A549 (cell line): ENCODE measurements at regions not wholly inside any gene's neighbourhood (a gene's known extent, or its start where the extent isn't known, plus 50 kb on each side); places are given as distances from the start of the nearest gene placed in this dataset.

Experiments
- ATAC-seq, 2 experiments: fragments of 200-7000 bp in 1 of 2; fragments of >200 bp in 1 of 2; cut with Nextera tagmentation in 1 of 2; cut with Tn5 transposase in 1 of 2; 3 replicates each; pipeline versions ENCODE4 v1.8.0 to v1.9.1; 2018 to 2020; ENCODE audit warnings: mild to moderate bottlenecking in 1 of 2, moderate library complexity in 1 of 2
- CTCF ChIA-PET: fragments of 300-600 bp; sonication (Branson Sonifier 250); formaldehyde crosslinking; extraction: SDS; loops from one replicate; lab custom pipeline; 2021; ENCODE audit warnings: antibody characterized with exemption, inconsistent platforms; lab: Yijun Ruan, JAX
- POLR2A ChIA-PET: fragments of 350-600 bp; formaldehyde crosslinking; extraction: SDS; loops from one replicate; lab custom pipeline; 2021; ENCODE audit warnings: antibody characterized with exemption, inconsistent platforms; lab: Yijun Ruan, JAX
- DNase-seq, 2 experiments: peaks; one replicate each; pipeline versions ENCODE4 v3.0.0 to v3.0.0-alpha.2; 2011 to 2016; ENCODE audit warnings: low read depth in 1 of 2, low spot score in 1 of 2
- FAIRE-seq: peaks from 2 replicates; lab custom pipeline; 2011; peaks lifted over from hg19 to GRCh38; lab: Jason Lieb, UNC
- H3K27ac ChIP-seq, 2 experiments: fragments of >200 bp; sonication (Bioruptor Twin); formaldehyde crosslinking; 3 replicates each; pipeline ENCODE4 v1.5.1; 2016 to 2017
- H3K4me1 ChIP-seq: fragments of >200 bp; sonication (Bioruptor Twin); formaldehyde crosslinking; 3 replicates; pipeline ENCODE4 v1.6.1; 2016
- H3K4me2 ChIP-seq: fragments of >200 bp; sonication (Bioruptor Twin); formaldehyde crosslinking; 3 replicates; pipeline ENCODE4 v1.6.1; 2016
- H3K4me3 ChIP-seq: fragments of >200 bp; sonication (Bioruptor Twin); formaldehyde crosslinking; 3 replicates; pipeline ENCODE4 v1.5.1; 2016
- H3K9me3 ChIP-seq: fragments of >200 bp; sonication (Bioruptor Twin); formaldehyde crosslinking; 3 replicates; pipeline ENCODE4 v1.6.1; 2016
- BCL3 ChIP-seq: fragments of >200 bp; sonication (Bioruptor Twin); formaldehyde crosslinking; IDR thresholded peaks from 3 replicates; pipeline ENCODE4 v1.6.1; 2016
- BHLHE40 ChIP-seq: IDR thresholded peaks from 2 replicates; pipeline ENCODE4 v1.6.1; 2012; ENCODE audit warnings: low read depth, low read length, inconsistent platforms
- CBX2 ChIP-seq: fragments of 200-600 bp; sonication (generic); IDR thresholded peaks from 2 replicates; pipeline ENCODE4 v1.6.1; 2016; ENCODE audit warnings: low read depth, mild to moderate bottlenecking, borderline replicate concordance
- CBX8 ChIP-seq: fragments of 200-600 bp; sonication (generic); IDR thresholded peaks from 2 replicates; pipeline ENCODE4 v1.6.1; 2016
- CHD2 ChIP-seq: fragments of 150-350 bp; IDR thresholded peaks from 2 replicates; pipeline ENCODE4 v1.6.1; 2014; ENCODE audit warnings: low read length; ENCODE audit not compliant: partially characterized antibody
- CHD4 ChIP-seq: fragments of 200-600 bp; sonication (generic); IDR thresholded peaks from 2 replicates; pipeline ENCODE4 v1.6.1; 2016; ENCODE audit warnings: antibody characterized with exemption, mild to moderate bottlenecking, borderline replicate concordance
- EHMT2 ChIP-seq: fragments of 200-600 bp; sonication (generic); IDR thresholded peaks from 2 replicates; pipeline ENCODE4 v1.6.1; 2016; ENCODE audit warnings: antibody characterized with exemption, low read depth, mild to moderate bottlenecking, moderate library complexity
- ELK1 ChIP-seq: fragments of 150-350 bp; IDR thresholded peaks from 2 replicates; pipeline ENCODE4 v1.6.1; 2014; ENCODE audit warnings: low read depth, mild to moderate bottlenecking, low read length
- EP300 ChIP-seq, 2 experiments: fragments of >200 bp; sonication (Bioruptor Twin); formaldehyde crosslinking; IDR thresholded peaks; 2 replicates in 1 of 2; 3 replicates in 1 of 2; pipeline ENCODE4 v1.6.1; 2016 to 2017
- FOSB ChIP-seq: fragments of 250-450 bp; sonication (Bioruptor Pico); IDR thresholded peaks from 2 replicates; pipeline ENCODE4 v1.5.0; 2020; ENCODE audit warnings: mild to moderate bottlenecking, moderate library complexity
- GATA3 ChIP-seq: IDR thresholded peaks from 2 replicates; pipeline ENCODE4 v1.6.1; 2012; ENCODE audit warnings: borderline replicate concordance
- HDAC2 ChIP-seq: fragments of 200-600 bp; sonication (generic); IDR thresholded peaks from 2 replicates; pipeline ENCODE4 v1.6.1; 2016
- HES2 ChIP-seq: fragments of >200 bp; sonication (Bioruptor Twin); formaldehyde crosslinking; IDR thresholded peaks from 2 replicates; pipeline ENCODE4 v1.6.1; 2016
- HOXB5 ChIP-seq: fragments of 250-450 bp; sonication (Bioruptor Pico); IDR thresholded peaks from 2 replicates; pipeline ENCODE4 v1.5.0; 2020; ENCODE audit warnings: mild to moderate bottlenecking, moderate library complexity
- MAX ChIP-seq: IDR thresholded peaks from 2 replicates; pipeline ENCODE4 v1.6.1; 2012
- PHF8 ChIP-seq: fragments of 200-600 bp; sonication (generic); IDR thresholded peaks from 2 replicates; pipeline ENCODE4 v1.6.1; 2016; ENCODE audit warnings: low read depth, mild to moderate bottlenecking, antibody characterized with exemption, moderate library complexity, borderline replicate concordance
- POLR2AphosphoS2 ChIP-seq: conservative IDR thresholded peaks from 2 replicates; pipeline ENCODE4 v1.6.1; 2012; ENCODE audit warnings: low read length, improper control_type of control experiment, inconsistent platforms
- RARB ChIP-seq: fragments of 250-450 bp; sonication (Bioruptor Pico); IDR thresholded peaks from 2 replicates; pipeline ENCODE4 v1.8.0; 2021; ENCODE audit warnings: mild to moderate bottlenecking, moderate library complexity
- RCOR1 ChIP-seq: fragments of 150-350 bp; IDR thresholded peaks from 2 replicates; pipeline ENCODE4 v1.6.1; 2014; ENCODE audit warnings: antibody characterized with exemption, low read length, low read depth
- RFX5 ChIP-seq: fragments of 450-650 bp; IDR thresholded peaks from 2 replicates; pipeline ENCODE4 v1.7.1; 2014; ENCODE audit warnings: antibody characterized with exemption, mild to moderate bottlenecking, moderate library complexity
- ZC3H11A ChIP-seq: fragments of 450-650 bp; IDR thresholded peaks from 2 replicates; pipeline ENCODE4 v1.6.1; 2014; ENCODE audit warnings: antibody characterized with exemption, mild to moderate bottlenecking
- ZNF302 ChIP-seq: fragments of 250-450 bp; sonication (Bioruptor Pico); IDR thresholded peaks from 2 replicates; pipeline ENCODE4 v1.9.0; 2021; ENCODE audit warnings: inconsistent platforms, mild to moderate bottlenecking, moderate library complexity
- ZSCAN20 ChIP-seq: fragments of 250-450 bp; sonication (Bioruptor Pico); IDR thresholded peaks from 2 replicates; pipeline ENCODE4 v1.8.0; 2022; ENCODE audit warnings: mild to moderate bottlenecking, moderate library complexity
- WGBS: methylation state at CpG from one replicate; pipeline ENCODE4 v1.1.6; 2017; ENCODE audit errors: missing lambda C conversion rate; 5-methylcytosine and 5-hydroxymethylcytosine counted together

GRCh38 chr16:49121636-49122035, 160.0 kb downstream of the CBLN1 start:
- ATAC-seq (no peak), FAIRE-seq (no peak), DNase-seq (no peak)
- POLR2A ChIA-PET: no interaction called here
- 14% methylated on average over 5 of the region's 5 CpGs for WGBS
- Histone ChIP-seq H3K4me1 (no peaks in the 10 kb centered on the region), H3K9me3 (no peaks in the 10 kb centered on the region), H3K4me3 (no peak overlapping the region), H3K27ac (no peak overlapping the region), H3K4me2 (no peak overlapping the region)
- CTCF ChIA-PET: no interaction called here
- no peak for TF ChIP-seq ELK1
- no peak for TF ChIP-seq RCOR1
- TF ChIP-seq CBX8: no peak
- no peak for TF ChIP-seq ZSCAN20 (CRISPR knock-in tag)
- no peak for TF ChIP-seq CHD4
- TF ChIP-seq ZC3H11A: no peak
- no peak for TF ChIP-seq EHMT2

- DNase-seq: no peak
- TF ChIP-seq ZNF302 (CRISPR knock-in tag): no peak
- no peak for TF ChIP-seq MAX
- no peak for TF ChIP-seq RCOR1
- no peak for TF ChIP-seq POLR2AphosphoS2
- TF ChIP-seq ZSCAN20 (CRISPR knock-in tag): no peak
- TF ChIP-seq BCL3: no peak
- no peak for TF ChIP-seq CBX2
- TF ChIP-seq BHLHE40: no peak
- TF ChIP-seq HES2: no peak
- no peak for TF ChIP-seq HDAC2
- no peak for TF ChIP-seq CHD2
- no peak for TF ChIP-seq ZC3H11A
- TF ChIP-seq FOSB (CRISPR knock-in tag): no peak
- Histone ChIP-seq H3K9me3 (no peaks in the 10 kb centered on the region), H3K4me1 (no peaks in the 10 kb centered on the region), H3K4me2 (no peak overlapping the region), H3K27ac (no peak overlapping the region), H3K4me3 (no peak overlapping the region)
- ChIA-PET CTCF (interaction anchor here (1.8 kb wide), 1 partner anchor 10 kb away, joined by 5 read pairs; no protein-coding TSS in a partner anchor), POLR2A (no interaction called here)
- no peak for ATAC-seq
- 31% methylated on average over 6 of the region's 6 CpGs for WGBS
- no peak for FAIRE-seq
Observed at GRCh38 chr16:49120631-49121030, 161.0 kb downstream of the CBLN1 start.

- WGBS: 11% methylated on average over 6 of the region's 7 CpGs
- DNase-seq: no peak
- Histone ChIP-seq H3K9me3 (no peaks in the 10 kb centered on the region), H3K4me3 (no peak overlapping the region), H3K4me1 (no peaks in the 10 kb centered on the region), H3K27ac (no peak overlapping the region), H3K4me2 (no peak overlapping the region)
- CTCF ChIA-PET: no interaction called here
- no peak for FAIRE-seq
- no peak for ATAC-seq
- POLR2A ChIA-PET: no interaction called here
- TF ChIP-seq PHF8 (no peak), POLR2AphosphoS2 (no peak), FOSB (CRISPR knock-in tag) (no peak), HOXB5 (CRISPR knock-in tag) (no peak), BCL3 (no peak), EHMT2 (no peak), GATA3 (no peak), RFX5 (no peak), HES2 (no peak), EP300 (IDR thresholded peaks at IDR 0.05) (no peak), CHD4 (no peak), RARB (CRISPR knock-in tag) (no peak)
Observed at GRCh38 chr16:49116873-49117272, 164.8 kb downstream of the CBLN1 start.
